NCI-H1092 (cell line): ENCODE measurements at regions not wholly inside any gene's neighbourhood (a gene's known extent, or its start where the extent isn't known, plus 50 kb on each side); places are given as distances from the start of the nearest gene placed in this dataset.
"Not testable (repeated sequence)": the region's sequence is repeated elsewhere in the genome, so short reads cannot be mapped to it uniquely, and the experiment has no call there.

Experiments
- DNase-seq: peaks from one replicate; lab custom pipeline; 2025; lab: John Stamatoyannopoulos, UW

DNA sequence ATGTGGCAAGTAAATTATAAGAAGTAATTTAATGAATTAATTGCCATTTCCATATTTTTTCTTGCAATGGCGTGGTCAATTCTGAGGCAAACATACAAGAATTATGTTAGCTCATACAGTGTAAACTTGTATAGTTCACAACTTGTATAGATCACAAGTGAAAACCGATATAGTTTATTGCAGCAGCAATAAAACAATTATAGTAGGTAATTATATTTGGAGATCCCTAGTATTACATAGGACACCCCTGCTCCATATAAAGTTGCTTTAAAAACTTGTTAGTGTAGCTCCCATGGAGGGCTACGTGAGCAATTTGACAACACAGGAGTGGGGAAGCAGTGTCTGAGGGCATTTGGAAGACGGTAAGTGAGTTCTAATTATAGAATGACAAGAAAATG is 288.2 kb downstream of the SOCS6 start:
- no peak for DNase-seq

DNA sequence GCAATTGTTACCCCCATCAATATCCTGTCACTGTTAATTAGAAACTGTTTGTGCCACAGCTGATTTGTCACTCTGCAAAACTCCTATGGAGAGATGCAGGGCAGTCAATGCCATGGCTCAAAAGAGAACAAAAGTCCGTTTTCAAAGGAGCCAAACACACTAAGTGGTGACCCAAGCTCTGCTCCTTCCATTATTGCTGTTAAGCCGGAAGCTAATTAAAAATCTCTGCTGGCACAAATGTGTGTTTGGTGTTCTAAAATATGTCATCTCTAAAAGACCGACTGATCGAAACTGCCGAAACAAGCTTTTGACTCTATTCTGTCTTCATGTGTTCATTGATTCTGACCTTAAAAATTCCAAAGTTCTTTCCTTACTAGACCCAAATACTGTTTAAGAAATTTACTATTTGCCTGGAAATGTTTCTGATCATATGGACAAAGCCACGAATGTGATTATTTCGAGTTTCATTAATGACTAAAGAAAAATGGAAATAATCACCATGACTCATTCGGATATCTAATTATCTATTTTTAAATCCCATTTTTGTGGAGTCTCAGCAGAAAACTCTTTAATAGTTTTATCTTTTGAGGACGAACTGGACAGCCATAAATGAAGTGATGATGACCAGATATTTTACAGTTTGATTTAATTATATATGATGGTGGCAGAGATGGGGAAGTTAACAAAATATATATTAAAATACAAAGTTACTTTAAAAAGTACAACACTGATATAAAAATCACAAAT is 287.6 kb downstream of the SOCS6 start:
- DNase-seq = no peak

DNA sequence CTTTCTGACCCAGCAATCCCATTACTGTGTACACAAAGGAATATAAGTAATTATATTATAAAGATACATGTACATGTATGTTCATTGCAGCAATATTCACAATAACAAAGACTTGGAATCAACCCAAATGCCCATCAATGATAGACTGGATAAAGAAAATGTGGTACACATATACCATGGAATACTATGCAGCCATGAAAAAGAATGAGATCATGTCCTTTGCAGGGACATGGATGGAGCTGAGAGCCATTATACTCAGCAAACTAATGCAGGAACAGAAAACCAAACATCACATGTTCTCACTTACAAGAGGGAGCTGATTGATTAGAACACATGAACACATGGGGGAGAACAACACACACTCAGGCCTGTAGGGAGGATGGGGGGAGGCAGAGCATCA is 286.1 kb downstream of the SOCS6 start:
- not testable (repeated sequence) for DNase-seq

DNA sequence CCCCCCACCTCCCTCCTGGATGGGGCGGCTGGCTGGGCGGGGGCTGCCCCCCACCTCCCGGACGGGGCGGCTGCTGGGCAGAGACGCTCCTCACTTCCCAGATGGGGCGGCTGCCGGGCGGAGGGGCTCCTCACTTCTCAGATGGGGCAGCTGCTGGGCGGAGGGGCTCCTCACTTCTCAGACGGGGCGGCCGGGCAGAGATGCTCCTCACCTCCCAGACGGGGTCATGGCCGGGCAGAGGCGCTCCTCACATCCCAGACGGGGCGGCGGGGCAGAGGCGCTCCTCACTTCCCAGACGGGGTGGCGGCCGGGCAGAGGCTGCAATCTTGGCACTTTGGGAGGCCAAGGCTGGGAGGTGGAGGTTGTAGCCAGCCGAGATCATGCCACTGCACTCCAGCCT is 280.8 kb downstream of the SOCS6 start:
- DNase-seq = not testable (repeated sequence)

DNA sequence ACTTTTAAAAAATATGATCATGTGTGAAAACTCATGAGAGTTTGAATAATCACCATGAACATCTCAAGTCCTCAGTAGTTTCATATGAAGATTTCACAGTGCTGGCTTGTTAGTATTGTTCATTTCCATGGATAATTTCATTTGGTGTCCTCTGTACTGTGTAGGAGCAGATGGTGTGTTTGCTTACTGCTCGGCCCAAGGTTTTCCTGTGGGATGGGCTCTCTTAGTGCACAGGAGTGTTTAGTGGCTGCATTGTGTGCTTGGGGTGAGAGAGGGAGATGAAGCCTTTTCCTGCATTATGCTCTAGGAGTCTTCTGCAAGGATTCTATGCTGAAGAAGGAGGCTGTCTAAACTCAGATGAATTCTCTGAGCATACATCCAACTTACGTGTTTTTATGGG is 270.6 kb downstream of the SOCS6 start:
- no peak for DNase-seq

DNA sequence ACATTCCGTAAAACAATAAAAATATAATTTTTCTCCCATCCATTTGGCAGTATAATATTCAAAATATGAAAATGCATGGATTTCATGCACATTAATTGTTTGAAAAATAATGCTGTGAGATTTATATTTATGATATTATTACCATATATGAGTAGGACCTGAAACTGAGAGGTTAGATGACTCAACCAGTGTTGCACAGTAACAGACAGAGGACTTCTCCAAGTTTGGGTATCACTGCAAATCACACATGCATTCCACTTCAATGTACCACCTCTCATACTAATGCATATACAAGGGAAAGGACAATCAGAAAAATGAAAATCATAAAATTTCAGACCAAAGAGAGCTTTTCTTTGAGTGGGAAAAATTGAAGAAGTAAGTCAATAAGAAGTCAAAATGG is 269.5 kb downstream of the SOCS6 start:
- DNase-seq = no peak

DNA sequence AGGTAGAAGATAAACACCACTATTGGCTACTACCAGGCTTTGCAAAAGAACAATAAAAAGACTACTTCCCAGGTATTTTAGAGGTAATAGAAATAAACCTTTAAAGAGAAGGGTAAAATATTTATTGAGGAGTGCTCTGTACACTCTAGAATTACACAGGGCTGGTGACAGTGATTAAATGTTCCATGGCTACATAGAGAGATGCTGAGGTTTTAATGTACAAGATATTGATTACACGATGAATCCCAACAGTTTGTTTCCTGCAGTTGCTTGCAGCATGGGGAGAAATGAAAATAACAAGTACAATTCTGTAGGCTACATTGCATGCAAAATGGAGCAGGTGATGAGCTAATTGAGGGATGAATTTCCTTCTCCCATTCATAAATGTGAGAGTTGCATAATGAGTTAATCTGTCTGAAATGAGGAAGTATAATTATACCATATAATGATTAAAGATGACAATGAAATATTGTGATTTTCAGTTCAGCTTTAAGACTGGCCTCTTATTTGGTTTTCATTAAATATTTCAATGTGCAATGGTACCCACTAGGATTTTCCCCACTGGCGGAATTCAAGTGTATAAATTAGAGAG is 266.1 kb downstream of the SOCS6 start:
- DNase-seq = peak; percentile 12

DNA sequence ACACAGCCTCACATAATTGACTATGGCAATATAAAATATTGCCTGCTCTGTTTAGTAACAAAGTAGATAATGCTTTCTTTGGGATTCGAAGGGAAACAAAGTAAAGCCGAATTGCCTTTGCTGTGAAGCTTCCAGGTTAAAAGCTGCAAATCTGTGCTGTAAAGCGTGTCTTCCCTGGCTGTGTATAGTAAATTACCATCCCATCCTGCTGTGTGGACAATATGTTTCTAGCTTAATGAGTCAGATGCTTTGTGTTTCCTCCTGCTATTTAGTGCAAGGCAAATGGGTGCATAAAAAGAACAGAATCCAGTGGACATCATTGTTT is 265.1 kb downstream of the SOCS6 start:
- peak; percentile 13 for DNase-seq

DNA sequence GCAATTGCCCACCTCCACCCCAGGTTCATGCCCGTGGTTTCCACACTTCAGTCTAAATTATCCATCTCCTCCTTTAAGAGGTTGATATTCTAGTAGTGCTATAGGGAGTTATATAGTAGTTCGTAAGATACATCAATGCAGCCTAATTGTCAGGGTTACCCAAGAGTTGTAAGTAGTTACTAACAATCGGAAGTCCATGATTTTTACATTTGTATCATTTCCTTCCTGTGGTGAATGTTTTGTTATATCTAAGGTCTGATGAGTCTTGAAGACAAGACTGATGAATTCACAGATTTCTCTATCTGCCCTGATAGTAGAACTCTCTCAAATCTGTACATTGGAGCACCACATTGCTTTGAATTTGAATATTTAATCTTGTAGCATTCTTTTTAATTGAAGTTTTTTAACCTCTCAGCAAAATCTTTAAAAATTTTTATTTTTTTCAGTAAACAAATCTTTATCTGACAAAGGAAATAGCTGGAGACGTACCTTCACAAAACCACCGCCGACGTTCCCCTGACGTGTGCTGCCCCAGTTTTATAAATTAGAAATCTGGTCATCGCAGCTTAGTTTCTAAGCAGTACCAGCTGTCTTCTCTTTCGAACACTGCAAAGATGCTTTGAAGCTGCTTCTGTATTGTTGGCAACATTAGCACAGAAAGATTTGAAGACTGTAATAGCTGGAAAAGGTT is 264.5 kb downstream of the SOCS6 start:
- DNase-seq = peak; percentile 24

DNA sequence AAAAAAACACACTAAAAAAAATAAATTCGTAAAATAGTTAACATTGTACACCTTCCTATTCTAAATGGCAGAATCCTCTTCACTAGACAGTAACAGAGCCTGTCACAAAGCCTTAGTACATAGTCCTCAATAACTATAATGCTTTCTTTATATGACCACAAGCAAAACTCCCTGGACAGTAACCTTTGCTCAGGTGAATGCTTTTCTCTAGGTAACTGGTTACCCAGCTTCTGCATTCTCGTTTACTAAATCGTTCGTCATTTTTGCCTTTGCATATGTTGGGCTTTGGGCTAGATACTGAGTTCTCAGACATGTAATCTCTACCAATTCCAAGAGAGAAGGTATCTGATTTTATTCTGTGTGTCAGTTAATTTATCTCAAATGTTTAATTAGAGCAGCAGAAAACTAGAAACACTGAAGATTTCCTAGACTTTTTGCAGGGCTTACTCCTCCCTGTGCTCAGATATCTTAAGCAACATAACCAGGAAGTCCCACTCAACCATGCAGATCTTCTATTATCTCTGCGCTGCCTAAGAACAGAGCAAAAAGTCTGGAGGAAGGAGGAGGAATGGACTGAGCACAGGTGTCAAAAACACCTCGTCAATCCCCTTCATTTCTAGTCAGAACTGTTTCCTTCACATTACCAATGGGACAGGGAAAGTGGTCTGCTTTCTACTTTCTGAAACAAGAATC is 247.7 kb downstream of the SOCS6 start:
- no peak for DNase-seq

DNA sequence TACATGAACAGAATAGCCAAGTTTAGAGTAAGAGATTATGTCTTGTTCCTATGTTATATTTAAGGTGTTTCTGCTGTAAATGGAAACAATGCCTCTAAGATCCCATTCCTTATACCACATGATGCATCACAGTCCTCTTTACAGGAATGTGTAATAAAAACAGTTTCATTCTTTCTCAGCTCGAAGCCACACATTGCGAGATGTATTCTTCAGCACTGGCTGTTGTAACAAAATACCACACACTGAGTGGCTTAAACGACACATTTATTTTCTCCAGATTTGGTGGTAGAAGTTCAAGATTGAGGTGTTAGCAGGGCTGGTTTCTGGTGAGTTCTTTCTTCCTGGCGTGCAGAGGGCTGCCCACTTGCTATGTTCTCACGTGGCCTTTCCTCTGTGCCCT is 246.2 kb downstream of the SOCS6 start:
- DNase-seq = no peak

DNA sequence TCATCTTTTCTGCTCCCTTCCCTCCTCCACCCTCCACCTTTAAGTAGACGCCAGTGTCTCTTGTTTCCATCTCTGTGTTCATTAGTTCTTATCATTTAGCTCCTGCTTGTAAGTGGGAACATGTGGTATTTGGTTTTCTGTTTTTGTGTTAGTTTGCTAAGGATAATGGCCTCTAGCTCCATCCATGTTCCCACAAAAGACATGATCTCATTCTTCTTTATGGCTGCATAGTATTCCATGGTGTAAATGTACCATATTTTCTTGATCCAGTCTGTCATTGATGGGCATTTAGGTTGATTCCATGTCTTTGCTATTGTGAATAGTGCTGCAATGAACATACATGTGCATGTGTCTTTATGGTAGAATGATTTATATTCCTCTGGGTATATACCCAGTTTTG is 236.5 kb downstream of the SOCS6 start:
- DNase-seq = not testable (repeated sequence)

DNA sequence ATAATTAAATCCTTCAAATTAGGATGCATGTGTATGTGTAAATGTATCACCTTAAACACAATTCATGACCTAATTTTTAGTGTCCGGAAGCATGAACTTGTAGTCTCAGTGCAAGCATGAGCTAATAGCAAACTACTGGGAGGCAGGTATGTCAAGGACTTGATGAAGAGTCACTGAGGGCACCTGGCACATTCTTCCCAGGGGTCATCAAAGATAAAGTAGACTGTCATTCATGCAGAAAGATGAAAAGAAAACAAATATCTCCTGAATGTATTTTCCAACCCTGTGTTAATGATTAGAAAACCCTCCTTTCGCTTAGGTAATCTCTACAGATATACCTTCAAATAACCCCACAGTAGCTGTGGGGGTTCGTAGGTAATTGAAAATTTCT is 234.9 kb downstream of the SOCS6 start:
- no peak for DNase-seq

DNA sequence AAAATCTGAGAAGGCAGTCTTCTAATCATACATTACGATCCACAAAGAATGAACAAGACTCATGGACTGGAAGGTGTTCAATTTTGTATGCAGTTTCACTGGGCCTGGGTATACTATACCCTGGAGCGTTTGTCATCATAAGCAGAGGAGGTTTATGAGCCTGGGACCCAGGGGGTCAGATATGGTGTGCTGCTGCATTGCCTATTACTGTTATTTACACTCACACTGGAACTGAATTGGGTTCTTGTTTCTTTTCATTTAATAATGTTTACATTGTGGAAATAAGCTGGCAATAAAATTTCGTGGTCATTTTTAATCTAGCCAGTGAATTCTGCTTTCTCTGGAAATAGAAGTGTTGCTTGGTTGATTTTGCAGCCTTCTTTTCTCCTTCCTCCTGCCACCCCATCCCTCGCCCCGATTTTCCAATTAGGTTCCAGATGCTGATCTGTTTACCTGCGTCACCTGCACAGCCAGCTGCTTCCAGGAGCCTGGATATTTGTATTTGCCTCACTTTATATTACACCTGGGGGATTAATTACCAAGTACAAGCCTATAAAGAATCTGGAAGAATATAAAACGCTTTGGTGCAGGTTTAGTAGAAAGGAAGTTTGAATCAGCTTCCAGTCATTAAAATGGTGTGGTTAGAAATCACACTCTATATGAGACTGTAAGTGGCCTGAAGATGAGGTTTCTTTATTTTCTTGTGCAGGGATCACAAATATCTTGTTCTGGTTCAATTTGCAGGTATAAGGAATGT is 234.4 kb downstream of the SOCS6 start:
- DNase-seq = peak; percentile 79

DNA sequence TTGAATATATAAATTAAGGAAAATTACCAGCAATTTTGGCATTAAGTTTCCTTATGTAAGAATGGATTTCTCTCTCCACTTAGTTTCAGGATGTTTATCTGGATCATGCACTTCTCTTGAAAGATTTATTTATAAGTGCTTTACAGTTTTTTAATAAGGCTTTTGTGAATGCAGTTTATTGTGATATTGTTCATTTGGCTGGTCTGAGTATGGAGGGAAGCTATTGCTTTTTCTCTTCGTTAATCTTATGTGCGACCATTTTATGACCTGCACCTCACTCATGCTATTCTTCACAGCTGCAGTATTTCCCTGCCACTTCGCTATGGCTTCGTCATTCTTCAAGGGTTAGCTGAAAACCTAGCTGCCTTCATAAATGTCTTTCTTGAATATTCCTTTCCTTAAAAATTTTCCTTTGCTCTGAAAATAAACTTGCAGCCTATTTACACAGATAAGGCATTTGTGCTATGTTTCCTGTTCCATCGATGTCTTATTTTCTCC is 233.4 kb downstream of the SOCS6 start:
- no peak for DNase-seq

DNA sequence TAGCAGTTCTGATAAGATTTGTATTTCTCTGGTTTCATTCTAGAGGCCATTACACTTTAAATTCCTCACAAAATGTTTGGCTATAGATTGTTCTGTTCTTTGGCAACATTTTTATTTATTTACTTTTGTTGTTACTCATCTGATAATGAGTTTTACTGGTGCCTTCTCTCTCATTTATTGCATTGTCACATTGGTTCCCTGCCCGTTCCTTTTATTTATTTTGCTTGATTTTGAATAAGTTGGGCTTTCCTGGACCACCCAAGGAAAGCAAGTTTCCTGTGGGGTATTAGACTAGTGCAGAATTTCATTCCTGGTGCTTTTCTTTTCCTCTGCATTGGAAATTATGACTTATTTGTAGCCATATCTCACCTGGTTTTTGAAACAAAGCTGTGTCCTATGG is 232.0 kb downstream of the SOCS6 start:
- DNase-seq = no peak

DNA sequence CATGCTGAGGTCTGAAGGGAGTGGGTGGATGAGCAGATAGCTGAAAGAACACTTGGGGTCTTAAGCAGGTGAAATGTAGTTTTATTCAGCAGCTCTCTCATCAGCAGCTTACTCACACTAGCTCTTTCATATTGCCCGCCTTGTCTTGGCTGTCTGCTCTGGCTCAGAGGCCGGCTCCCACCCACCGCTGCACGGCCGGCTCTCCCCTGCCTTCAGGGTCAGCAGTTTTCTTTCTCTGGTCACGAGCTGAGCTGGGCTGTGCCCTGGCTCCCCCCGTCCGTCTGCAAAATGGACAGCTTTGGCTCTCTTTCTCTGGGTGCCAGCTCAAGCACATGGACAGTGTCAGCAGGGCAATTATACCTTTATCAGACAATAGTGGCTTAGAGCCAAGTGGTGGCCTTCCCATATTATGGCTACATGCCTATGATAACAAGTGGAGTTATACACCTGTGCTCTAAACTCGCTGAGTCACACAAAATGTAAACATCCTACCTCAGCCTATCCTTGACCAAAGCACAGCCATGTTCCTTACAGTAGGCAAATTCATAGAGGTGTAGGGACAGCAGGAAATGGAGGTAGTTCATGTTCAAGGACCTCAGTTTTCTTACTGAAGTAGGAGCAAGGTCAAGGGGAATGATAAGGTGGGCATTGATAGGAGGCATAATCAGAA is 224.8 kb downstream of the SOCS6 start:
- DNase-seq = no peak

DNA sequence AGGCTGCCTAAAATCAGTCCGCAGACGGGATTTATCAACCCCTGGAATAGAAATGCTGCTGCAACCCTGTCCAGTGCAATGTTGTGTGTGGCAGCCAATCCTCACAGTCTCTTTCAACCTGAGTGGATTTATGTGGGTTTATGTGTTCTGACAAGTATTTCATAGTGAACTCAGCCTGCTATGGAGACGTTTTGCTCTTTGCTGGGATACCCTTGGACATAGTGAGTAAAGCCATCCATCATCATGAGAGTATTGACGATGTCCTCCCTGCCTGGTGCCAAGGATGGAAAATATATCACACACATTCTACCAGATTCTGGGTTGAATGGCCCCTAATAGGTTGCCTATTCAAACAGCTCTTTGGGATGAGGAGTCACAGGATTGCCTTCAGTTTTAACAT is 219.1 kb downstream of the SOCS6 start:
- DNase-seq = no peak

DNA sequence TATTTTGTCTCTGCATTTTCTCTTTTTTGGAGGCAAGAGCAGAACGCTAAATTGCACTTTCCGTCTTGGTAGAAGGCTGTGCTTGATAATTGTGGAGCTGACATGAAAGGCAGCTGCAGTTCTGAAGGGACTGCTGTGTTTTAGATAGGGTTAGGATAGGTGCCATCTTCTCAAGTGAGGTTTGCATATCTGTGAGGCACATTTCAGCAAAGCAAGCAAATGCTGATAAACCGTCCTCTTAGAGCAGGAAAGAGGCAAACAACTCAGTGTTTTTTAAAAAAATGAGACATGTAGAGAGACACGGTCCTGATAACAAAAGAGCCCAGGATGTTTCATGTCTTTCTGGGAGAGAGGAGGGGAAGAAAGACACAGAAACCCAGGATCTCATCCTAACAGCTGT is 217.7 kb downstream of the SOCS6 start:
- no peak for DNase-seq

DNA sequence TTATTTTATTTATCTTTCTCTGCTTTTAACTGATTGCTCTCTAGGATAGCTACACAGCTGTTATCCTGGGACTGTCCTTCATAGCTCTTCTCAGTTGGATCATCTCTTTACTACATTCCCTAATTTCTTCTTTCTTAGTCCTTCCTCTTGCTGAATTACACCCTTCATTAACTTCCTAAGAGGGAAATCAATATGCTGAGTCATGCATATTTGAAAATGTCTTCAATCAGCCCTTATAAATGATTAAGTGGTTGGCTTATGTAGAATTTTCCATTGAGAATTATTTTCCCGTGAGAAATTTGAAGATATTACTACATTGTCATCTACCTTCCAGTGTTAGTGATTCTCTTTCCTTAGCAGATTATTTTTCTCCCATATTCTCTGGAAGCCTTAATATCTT is 214.2 kb downstream of the SOCS6 start:
- DNase-seq = no peak

DNA sequence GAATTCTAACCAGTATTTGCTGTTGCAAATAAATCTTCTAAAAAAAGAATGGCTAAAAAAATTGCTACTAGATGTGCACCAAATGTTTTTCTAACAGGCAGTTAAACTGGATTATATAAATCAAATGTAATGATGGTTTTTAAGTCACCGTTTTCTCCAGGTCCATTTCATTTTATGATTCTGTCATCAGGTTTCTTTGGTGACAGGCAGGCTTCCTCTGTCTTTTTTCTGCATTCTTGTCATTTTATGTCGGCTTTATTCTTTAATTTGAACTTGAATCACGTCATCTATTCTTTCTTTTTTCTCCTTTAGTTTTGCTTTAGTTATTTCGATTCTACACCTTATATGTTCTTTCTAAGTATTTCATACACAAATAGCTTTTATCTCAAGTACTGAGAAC is 212.5 kb downstream of the SOCS6 start:
- DNase-seq = no peak

DNA sequence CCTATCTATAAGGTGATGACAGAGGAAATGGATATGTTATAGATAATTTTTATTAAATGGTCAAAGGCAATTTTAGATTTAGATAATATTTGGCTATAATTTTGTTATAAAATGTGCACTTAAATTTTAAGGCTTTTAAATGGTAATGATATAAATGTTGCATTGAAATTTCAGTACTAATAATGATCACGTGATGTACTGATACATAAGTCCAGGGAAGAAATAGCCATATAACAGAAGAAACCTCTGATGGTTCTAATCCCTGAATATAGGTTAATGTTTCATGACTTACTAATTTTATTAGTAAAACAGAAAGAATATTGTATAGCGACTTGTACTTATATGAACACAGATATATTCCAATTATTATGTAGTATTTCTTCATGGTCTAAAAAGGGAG is 211.9 kb downstream of the SOCS6 start:
- DNase-seq = no peak
